ENCODE measurements at regions not wholly inside any gene's neighbourhood (a gene's known extent, or its start where the extent isn't known, plus 50 kb on each side); places are given as distances from the start of the nearest gene placed in this dataset.

- H3K4me1 ChIP-seq, result peaks cover 0 to 13% (median 0%) of the 10 kb centered on the region in 3 donors
- no peaks in the 10 kb centered on the region for H3K9me3 ChIP-seq
- 51 to 57% methylated on average over 5 of the region's 5 CpGs for WGBS, 2 donors
- H3K27me3 ChIP-seq, result no peaks in the 10 kb centered on the region
- intact Hi-C loops (cut with DNase I), result no loop called here
- peak overlapping the region in 1 of 4 donors; percentile 9 for H3K27ac ChIP-seq
- no peak for ATAC-seq
- no peak for DNase-seq
- H3K4me3 ChIP-seq, result no peak overlapping the region
- no peaks in the 10 kb centered on the region for H3K36me3 ChIP-seq
- TF ChIP-seq CTCF (IDR thresholded peaks at IDR 0.05), result no peak
- FAIRE-seq, result no peak
Measured at GRCh38 chr12:30437044-30437443, 258.6 kb downstream of the IPO8 start.

- intact Hi-C loops (cut with DNase I), result no loop called here
- TF ChIP-seq CTCF (IDR thresholded peaks at IDR 0.05), result no peak
- DNase-seq (no peak), ATAC-seq (peak in 1 of 4 donors; percentile 47), FAIRE-seq (no peak)
- no peak overlapping the region for H3K4me3 ChIP-seq
- H3K9me3 ChIP-seq, result no peaks in the 10 kb centered on the region
- no peaks in the 10 kb centered on the region for H3K36me3 ChIP-seq
- WGBS, 2 donors, result 9 to 15% methylated on average over 1 of the region's 1 CpG
- peaks cover 2 to 8% (median 7%) of the 10 kb centered on the region in 3 donors for H3K4me1 ChIP-seq
- no peaks in the 10 kb centered on the region for H3K27me3 ChIP-seq
- no peak overlapping the region for H3K27ac ChIP-seq
Measured at GRCh38 chr12:30428098-30428497, 267.6 kb downstream of the IPO8 start.

GRCh38 chr12:30427555-30427954 is 268.1 kb downstream of the IPO8 start:
- Histone ChIP-seq H3K4me1 (peaks cover 2 to 8% (median 7%) of the 10 kb centered on the region in 3 donors), H3K36me3 (no peaks in the 10 kb centered on the region), H3K9me3 (no peaks in the 10 kb centered on the region), H3K4me3 (no peak overlapping the region), H3K27me3 (no peaks in the 10 kb centered on the region), H3K27ac (no peak overlapping the region)
- ATAC-seq, result no peak
- whole genome bisulfite sequencing, 2 donors, result 26 to 31% methylated on average over 1 of the region's 1 CpG
- no peak for FAIRE-seq
- intact Hi-C loops (cut with DNase I), result no loop called here
- TF ChIP-seq CTCF (IDR thresholded peaks at IDR 0.05), result no peak
- no peak for DNase-seq

- ATAC-seq (no peak), FAIRE-seq (no peak), DNase-seq (no peak)
- H3K36me3 ChIP-seq, result no peaks in the 10 kb centered on the region
- intact Hi-C loops (cut with DNase I), result no loop called here
- H3K27me3 ChIP-seq, result no peaks in the 10 kb centered on the region
- no peak overlapping the region for H3K4me3 ChIP-seq
- 83 to 90% methylated on average over 3 of the region's 3 CpGs for WGBS, 2 donors
- no peak overlapping the region for H3K27ac ChIP-seq
- H3K9me3 ChIP-seq, result no peaks in the 10 kb centered on the region
- peaks cover 2 to 8% (median 7%) of the 10 kb centered on the region in 3 donors for H3K4me1 ChIP-seq
- TF ChIP-seq CTCF (IDR thresholded peaks at IDR 0.05), result no peak
Measured at GRCh38 chr12:30425445-30425844, 270.2 kb downstream of the IPO8 start.

- Histone ChIP-seq H3K27ac (no peak overlapping the region), H3K36me3 (no peaks in the 10 kb centered on the region), H3K27me3 (no peaks in the 10 kb centered on the region), H3K9me3 (no peaks in the 10 kb centered on the region), H3K4me3 (no peak overlapping the region), H3K4me1 (peaks cover under 1 to 7% (median 7%) of the 10 kb centered on the region in 3 donors)
- intact Hi-C loops (cut with DNase I), result no loop called here
- no peak for DNase-seq
- no peak for FAIRE-seq
- ATAC-seq, result no peak
- TF ChIP-seq CTCF (IDR thresholded peaks at IDR 0.05), result no peak
- 81 to 84% methylated on average over 5 of the region's 5 CpGs for WGBS, 2 donors
Measured at GRCh38 chr12:30423330-30423729, 272.3 kb downstream of the IPO8 start.
